ENCODE measurements at regions not wholly inside any gene's neighbourhood (a gene's known extent, or its start where the extent isn't known, plus 50 kb on each side); places are given as distances from the start of the nearest gene placed in this dataset.

- DNase-seq (ENCODE audit: low spot score), result no peak
- peaks cover 0 to 2% (median 0%) of the 10 kb centered on the region in 4 donors for H3K27me3 ChIP-seq (ENCODE audit: control insufficient read depth in 4 of 4, insufficient read depth in 4 of 4, low read length in 3 of 4)
- peaks cover 0 to 4% (median 0%) of the 10 kb centered on the region in 4 donors for H3K9me3 ChIP-seq (ENCODE audit: control insufficient read depth in 4 of 4, low read length in 3 of 4)
- no peak overlapping the region for H3K27ac ChIP-seq (ENCODE audit: low read depth in 1 of 2, low read length in 2 of 2)
- H3K4me1 ChIP-seq (ENCODE audit: control insufficient read depth in 4 of 4, insufficient read depth in 4 of 4, low read length in 3 of 4), result no peaks in the 10 kb centered on the region
- H3K9ac ChIP-seq (ENCODE audit: low read depth in 1 of 2, low read length in 2 of 2), result no peak overlapping the region
- WGBS, result 41% methylated on average over 1 of the region's 1 CpG
- TF ChIP-seq EGR1 (IDR thresholded peaks at IDR 0.05; ENCODE audit: low read depth in 2 of 2), result no peak
- TF ChIP-seq ZBTB33 (IDR thresholded peaks at IDR 0.05), result no peak
- no peak for TF ChIP-seq HNF4A (conservative IDR thresholded peaks at IDR 0.05)
- TF ChIP-seq SP1 (IDR thresholded peaks at IDR 0.05), result no peak
- TF ChIP-seq REST (IDR thresholded peaks at IDR 0.05), result no peak
- no peak for TF ChIP-seq RAD21 (IDR thresholded peaks at IDR 0.05)
- no peak for TF ChIP-seq FOXA2 (IDR thresholded peaks at IDR 0.05)
- no peak for TF ChIP-seq FOXA1 (IDR thresholded peaks at IDR 0.05)
- TF ChIP-seq JUND (IDR thresholded peaks at IDR 0.05), result no peak
- no peak for TF ChIP-seq TAF1 (conservative IDR thresholded peaks at IDR 0.05)
- no peak for TF ChIP-seq MAX (IDR thresholded peaks at IDR 0.05)
- no peak for TF ChIP-seq CTCF (IDR thresholded peaks at IDR 0.05; ENCODE audit: low read depth, low read length, missing input control)
- TF ChIP-seq RXRA (IDR thresholded peaks at IDR 0.05), result no peak
- TF ChIP-seq YY1 (IDR thresholded peaks at IDR 0.05), result no peak
- no peak for TF ChIP-seq ATF3 (IDR thresholded peaks at IDR 0.05)
- no peak overlapping the region for H3K4me3 ChIP-seq (ENCODE audit: low read depth in 1 of 3, low read length in 3 of 3)
- no peaks in the 10 kb centered on the region for H3K36me3 ChIP-seq (ENCODE audit: control insufficient read depth in 4 of 4, insufficient read depth in 3 of 4, low read depth in 1 of 4, low read length in 3 of 4)
Measured at GRCh38 chr2:167424221-167424620, 535.9 kb downstream of the XIRP2 start.

GRCh38 chr2:167423731-167424130 is 535.5 kb downstream of the XIRP2 start:
- Histone ChIP-seq H3K27ac (ENCODE audit: low read depth in 1 of 2, low read length in 2 of 2) (no peak overlapping the region), H3K27me3 (ENCODE audit: control insufficient read depth in 4 of 4, insufficient read depth in 4 of 4, low read length in 3 of 4) (peaks cover 0 to 2% (median 0%) of the 10 kb centered on the region in 4 donors), H3K4me3 (ENCODE audit: low read depth in 1 of 3, low read length in 3 of 3) (no peak overlapping the region), H3K4me1 (ENCODE audit: control insufficient read depth in 4 of 4, insufficient read depth in 4 of 4, low read length in 3 of 4) (no peaks in the 10 kb centered on the region), H3K9ac (ENCODE audit: low read depth in 1 of 2, low read length in 2 of 2) (no peak overlapping the region), H3K9me3 (ENCODE audit: control insufficient read depth in 4 of 4, low read length in 3 of 4) (peaks cover 0 to 4% (median 0%) of the 10 kb centered on the region in 4 donors), H3K36me3 (ENCODE audit: control insufficient read depth in 4 of 4, insufficient read depth in 3 of 4, low read depth in 1 of 4, low read length in 3 of 4) (no peaks in the 10 kb centered on the region)
- 53% methylated on average over 4 of the region's 4 CpGs for WGBS
- no peak for DNase-seq (ENCODE audit: low spot score)
- no peak for TF ChIP-seq RAD21 (IDR thresholded peaks at IDR 0.05)
- TF ChIP-seq NR2F2 (IDR thresholded peaks at IDR 0.05), result no peak
- TF ChIP-seq GABPA (IDR thresholded peaks at IDR 0.05 in 1 of 2, conservative IDR thresholded peaks at IDR 0.05 in 1 of 2), result no peak
- no peak for TF ChIP-seq MAX (IDR thresholded peaks at IDR 0.05)
- no peak for TF ChIP-seq CTCF (IDR thresholded peaks at IDR 0.05; ENCODE audit: low read depth, low read length, missing input control)
- TF ChIP-seq REST (IDR thresholded peaks at IDR 0.05), result no peak
- TF ChIP-seq JUND (IDR thresholded peaks at IDR 0.05), result no peak
